Middle frontal gyrus (tissue), 1 donor: ENCODE measurements at regions not wholly inside any gene's neighbourhood (a gene's known extent, or its start where the extent isn't known, plus 50 kb on each side); places are given as distances from the start of the nearest gene placed in this dataset.
A peak's percentile ranks its signal among the peaks of the same experiment; 100 is the strongest.
"Not testable (repeated sequence)": the region's sequence is repeated elsewhere in the genome, so short reads cannot be mapped to it uniquely, and the experiment has no call there.

Experiments
- DNase-seq: peaks from one replicate; pipeline ENCODE4 v3.0.0-alpha.2; 2015; ENCODE audit warnings: low spot score; ENCODE audit errors: extremely low spot score

DNA sequence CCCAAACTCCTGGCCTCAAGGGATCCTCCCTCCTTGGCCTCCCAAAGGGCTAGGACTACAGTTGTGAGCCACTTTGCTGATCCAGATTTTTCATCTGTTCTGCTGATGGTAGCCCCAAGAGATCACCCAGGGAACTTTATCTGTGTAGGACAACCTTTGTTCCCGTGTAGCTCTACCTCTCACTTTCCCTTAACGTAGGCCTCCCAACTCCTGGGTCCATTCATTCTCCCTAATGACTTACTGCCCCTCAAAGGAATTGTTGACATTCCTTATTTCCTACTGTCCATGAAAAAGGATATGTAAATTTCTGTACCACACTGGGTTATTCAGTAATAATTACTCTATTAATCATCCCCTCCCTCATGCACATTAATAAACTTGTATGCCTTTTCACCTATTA lies 51.0 kb upstream of the PHF24 start:
- no peak for DNase-seq

DNA sequence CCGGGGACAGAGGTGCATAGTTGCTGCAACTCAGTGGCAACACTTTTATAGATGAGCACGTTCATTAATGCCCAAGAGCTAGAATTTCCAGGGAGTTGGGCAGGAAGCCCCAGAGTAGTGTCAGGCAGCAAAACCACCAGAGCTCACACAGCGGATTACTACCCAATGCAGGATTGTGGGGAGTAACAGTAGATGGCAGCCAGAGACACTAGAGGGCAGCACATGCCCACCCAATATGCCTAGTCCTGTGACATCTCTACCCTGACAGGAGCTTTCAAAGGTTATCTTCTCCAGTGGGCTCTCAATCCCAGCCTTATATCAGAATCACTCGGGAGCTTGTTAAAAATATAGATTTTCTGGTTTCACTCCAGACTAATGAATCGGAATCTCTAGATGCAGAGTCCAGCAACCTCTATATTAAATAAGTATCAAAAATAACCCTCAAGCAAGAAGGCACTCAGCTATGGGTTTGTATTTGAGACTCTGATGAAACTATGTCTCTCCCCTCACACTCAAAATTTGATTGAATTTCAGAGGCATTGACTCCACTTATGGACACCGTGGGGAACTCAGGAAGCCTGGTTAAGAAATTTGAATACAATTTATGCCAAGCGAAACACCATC lies 58.4 kb upstream of the PHF24 start:
- DNase-seq: peak; percentile 73

GRCh38 chr9:34898846-34899245 lies 59.2 kb upstream of the PHF24 start:
- peak; percentile 51 for DNase-seq

DNA sequence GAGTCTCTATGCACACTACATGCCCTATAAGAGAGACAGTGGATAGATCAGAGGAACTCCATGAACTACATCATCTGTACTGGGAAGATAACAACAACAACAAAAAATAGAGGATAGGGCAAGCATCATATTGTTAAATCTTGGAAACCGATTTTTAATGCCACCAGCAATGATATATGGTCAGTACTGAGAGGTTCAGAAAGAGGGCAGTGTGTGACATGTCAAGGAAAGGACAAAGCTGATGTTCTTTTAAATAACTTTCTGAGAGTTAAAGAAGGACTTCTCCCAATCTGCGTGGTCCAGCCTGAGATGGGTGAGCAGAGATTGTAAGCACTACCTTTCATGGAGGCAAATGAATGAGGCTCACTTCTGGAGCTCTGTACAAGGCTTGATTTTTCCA lies 62.0 kb upstream of the PHF24 start:
- DNase-seq: no peak

GRCh38 chr9:34892886-34893285 lies 65.2 kb upstream of the PHF24 start:
- no peak for DNase-seq

- no peak for DNase-seq
These were observed 66.7 kb upstream of the PHF24 start for GRCh38 chr9:34891386-34891785.

- DNase-seq: no peak
These were observed 70.2 kb upstream of the PHF24 start for GRCh38 chr9:34887841-34888240.

DNA sequence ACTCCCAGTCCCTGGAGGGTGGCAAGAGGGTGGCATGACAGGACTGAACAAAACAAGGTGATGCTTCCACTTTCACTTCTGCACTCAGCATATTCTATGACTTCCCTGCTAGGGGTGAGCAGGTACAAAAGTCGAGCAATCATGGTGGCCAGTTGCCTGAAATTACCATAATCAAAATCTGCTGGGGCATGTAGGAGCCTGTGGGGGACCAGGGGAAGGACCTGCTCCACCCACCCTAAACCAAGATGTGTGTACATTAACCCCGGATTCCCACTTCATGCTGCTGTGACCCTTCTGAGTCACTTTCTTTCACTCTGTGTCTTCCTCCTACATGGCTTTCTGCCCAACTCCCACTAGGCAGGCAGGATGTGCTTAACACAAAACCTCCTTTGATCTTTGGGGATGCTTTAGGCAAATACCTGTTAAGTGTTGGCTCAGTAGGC lies 73.3 kb upstream of the PHF24 start:
- no peak for DNase-seq

DNA sequence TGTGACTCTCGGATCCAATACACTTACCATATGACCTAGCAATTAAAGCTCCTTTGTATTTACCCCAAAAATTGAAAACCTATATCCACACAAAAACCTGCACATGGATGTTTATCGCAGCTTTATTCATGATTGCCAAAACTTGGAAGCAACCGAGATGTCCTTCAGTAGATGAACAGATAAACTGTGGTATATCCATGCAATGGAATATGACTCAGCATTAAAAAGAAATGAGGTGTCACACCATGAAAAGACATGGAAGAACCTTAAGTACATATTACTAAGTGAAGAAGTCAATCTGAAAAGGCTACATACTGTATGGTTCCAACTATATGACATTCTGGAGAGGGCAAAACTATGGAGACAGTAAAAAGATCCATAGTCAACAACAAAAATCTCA lies 82.0 kb upstream of the PHF24 start:
- DNase-seq: no peak

DNA sequence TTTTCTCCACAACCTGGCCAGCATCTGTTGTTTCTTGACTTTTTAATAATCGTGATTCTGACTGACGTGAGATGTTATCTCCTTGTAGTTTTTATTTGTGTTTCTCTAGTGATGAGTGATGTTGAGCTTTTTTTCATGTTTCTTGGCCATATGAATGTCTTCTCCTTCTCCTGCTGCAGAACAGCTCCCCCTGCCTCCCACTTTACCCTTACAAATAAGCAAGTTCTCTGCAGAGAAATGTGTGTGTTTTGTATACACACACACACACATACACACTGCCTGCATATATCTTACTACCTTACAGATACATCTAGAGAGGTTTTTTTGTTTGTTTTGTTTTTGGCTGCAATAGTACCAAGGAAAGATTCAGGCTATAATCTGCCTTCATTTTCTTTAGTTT lies 88.7 kb upstream of the PHF24 start:
- DNase-seq: no peak

- no peak for DNase-seq
These were observed 91.5 kb upstream of the PHF24 start for GRCh38 chr9:34866614-34867013.

GRCh38 chr9:34863426-34863825 lies 94.7 kb upstream of the PHF24 start:
- no peak for DNase-seq

GRCh38 chr9:34862836-34863235 lies 95.2 kb upstream of the PHF24 start:
- DNase-seq: no peak

- DNase-seq: no peak
These were observed 96.0 kb upstream of the PHF24 start for GRCh38 chr9:34862043-34862442.

GRCh38 chr9:34855016-34855415 lies 103.1 kb upstream of the PHF24 start:
- DNase-seq: not testable (repeated sequence)

DNA sequence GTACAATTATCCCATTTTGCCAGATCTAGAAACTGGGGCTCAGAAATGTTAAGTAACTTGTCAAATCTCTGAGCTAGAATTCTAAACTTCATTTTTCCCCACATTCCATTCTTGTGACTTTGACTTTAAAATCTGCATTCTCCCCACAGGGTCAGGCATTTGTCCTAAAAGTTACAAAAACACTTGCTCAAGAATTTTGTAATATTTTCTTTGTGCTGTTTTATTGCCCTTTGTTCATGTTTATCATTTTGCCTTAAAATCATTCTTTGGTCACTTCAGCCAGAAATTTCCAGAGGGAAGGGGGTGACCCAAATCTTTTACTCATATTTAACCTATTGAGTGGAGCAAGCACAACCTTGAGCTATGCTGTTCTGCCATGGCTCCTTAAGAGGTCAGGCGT lies 120.1 kb upstream of the CCL21 start:
- no peak for DNase-seq

- DNase-seq: no peak
These were observed 117.1 kb upstream of the CCL21 start for GRCh38 chr9:34826999-34827538.

GRCh38 chr9:34825775-34826174 lies 115.8 kb upstream of the CCL21 start:
- no peak for DNase-seq

GRCh38 chr9:34823778-34824177 lies 113.8 kb upstream of the CCL21 start:
- DNase-seq: no peak

DNA sequence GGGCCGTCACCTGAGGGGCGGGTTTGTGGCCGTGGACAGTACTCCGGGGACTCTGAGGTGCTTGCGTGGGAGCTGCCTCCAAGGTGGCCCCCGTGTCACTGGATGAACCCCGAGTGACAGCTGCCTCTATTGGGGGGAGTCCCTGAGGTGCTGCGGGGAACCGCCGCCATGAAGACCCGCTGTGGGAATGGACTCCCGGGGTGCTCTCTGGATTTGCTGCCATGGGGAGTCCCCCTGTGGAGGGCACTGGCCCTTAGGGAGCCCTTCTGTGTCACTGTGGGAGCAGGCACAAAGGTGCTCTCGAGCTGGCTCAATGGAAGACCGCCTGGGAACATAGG lies 100.2 kb upstream of the CCL21 start:
- DNase-seq: no peak

DNA sequence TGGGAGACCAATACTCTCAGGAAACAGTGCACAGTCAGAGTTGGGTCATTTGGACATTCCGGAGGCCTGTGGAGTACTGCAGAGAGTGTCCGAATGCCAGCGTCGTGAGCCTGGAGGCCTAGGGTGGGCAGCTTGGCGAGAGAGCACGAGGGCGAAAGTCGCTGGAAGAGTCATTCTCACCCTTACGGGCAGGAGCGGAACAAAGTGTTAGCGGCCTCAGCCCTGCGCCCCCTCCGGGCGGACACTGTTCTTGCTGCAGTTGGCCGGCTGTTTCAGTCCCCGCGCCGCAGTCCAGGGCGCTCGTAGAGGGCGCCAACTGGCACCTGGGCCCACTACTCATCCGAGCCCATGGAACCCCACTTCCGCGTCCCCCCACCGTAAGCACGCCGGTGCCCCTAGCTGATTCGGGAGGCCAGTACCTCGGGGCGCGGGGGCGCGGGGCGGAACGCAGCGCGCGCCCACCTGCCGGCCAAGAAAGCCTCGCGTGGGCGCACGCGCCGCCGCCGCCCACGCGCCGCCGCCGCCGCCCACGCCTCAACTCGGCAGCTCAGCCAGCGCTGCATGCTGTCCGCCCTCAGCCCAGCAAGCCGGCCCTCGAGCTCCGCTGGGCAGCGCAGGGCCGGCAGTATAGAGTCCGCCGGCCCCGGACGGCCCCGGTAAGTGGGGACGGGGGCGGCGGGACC lies 99.7 kb upstream of the CCL21 start:
- DNase-seq: no peak

- DNase-seq: no peak
These were observed 93.0 kb upstream of the CCL21 start for GRCh38 chr9:34802916-34803315.

DNA sequence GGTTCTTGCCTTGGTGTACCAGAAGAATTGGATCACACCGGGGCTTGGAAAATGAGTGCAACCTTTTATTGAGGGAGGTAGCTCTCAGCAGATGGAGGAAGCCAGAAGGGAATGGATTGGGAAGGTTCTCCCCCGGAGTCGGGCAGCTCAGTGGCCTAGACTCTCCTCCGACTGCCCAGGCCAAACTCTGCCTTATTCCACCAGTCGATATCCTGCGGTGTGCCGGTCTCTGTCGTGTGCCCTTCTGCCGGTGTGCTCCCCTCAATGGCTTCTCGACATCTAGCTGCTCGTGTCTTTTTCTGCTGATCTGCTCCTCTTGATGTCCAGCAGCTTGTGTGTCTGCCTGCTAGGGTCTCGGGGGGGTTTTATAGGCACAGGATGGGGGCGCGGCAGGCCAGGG lies 87.4 kb upstream of the CCL21 start:
- DNase-seq: no peak
